ENCODE measurements at regions not wholly inside any gene's neighbourhood (a gene's known extent, or its start where the extent isn't known, plus 50 kb on each side); places are given as distances from the start of the nearest gene placed in this dataset.

GRCh38 chr18:30121397-30121796, 921.1 kb downstream of the DSC3 start:
- TF ChIP-seq, protein P1, sequence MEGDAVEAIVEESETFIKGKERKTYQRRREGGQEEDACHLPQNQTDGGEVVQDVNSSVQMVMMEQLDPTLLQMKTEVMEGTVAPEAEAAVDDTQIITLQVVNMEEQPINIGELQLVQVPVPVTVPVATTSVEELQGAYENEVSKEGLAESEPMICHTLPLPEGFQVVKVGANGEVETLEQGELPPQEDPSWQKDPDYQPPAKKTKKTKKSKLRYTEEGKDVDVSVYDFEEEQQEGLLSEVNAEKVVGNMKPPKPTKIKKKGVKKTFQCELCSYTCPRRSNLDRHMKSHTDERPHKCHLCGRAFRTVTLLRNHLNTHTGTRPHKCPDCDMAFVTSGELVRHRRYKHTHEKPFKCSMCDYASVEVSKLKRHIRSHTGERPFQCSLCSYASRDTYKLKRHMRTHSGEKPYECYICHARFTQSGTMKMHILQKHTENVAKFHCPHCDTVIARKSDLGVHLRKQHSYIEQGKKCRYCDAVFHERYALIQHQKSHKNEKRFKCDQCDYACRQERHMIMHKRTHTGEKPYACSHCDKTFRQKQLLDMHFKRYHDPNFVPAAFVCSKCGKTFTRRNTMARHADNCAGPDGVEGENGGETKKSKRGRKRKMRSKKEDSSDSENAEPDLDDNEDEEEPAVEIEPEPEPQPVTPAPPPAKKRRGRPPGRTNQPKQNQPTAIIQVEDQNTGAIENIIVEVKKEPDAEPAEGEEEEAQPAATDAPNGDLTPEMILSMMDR (IDR thresholded peaks at IDR 0.05; ENCODE audit: low read depth, low read length, poor library complexity, severe bottlenecking), result no peak
- no peak for TF ChIP-seq EZH2phosphoT487 (IDR thresholded peaks at IDR 0.05; ENCODE audit: borderline replicate concordance, low read length)

All from DOHH2 (cell line).